ENCODE measurements at regions not wholly inside any gene's neighbourhood (a gene's known extent, or its start where the extent isn't known, plus 50 kb on each side); places are given as distances from the start of the nearest gene placed in this dataset.

GRCh38 chr21:14736162-14736561, 190.0 kb upstream of the SAMSN1 start:
- Histone ChIP-seq H3K9ac (ENCODE audit: low read length) (no peak overlapping the region), H4K20me1 (ENCODE audit: insufficient read depth, low read length) (no peaks in the 10 kb centered on the region), H3K79me2 (ENCODE audit: insufficient read depth, low read length) (no peaks in the 10 kb centered on the region), H3K36me3 (ENCODE audit: insufficient read depth, low read length) (no peaks in the 10 kb centered on the region), H2AFZ (ENCODE audit: low read depth, low read length) (no peak overlapping the region), H3K4me1 (ENCODE audit: insufficient read depth, low read length) (no peaks in the 10 kb centered on the region), H3K4me2 (ENCODE audit: low read length) (no peak overlapping the region), H3K9me3 (ENCODE audit: insufficient read depth, low read depth, low read length) (no peaks in the 10 kb centered on the region), H3K4me3 (ENCODE audit: insufficient read depth, low read depth, low read length) (no peak overlapping the region), H3K27ac (ENCODE audit: low read depth, low read length) (no peak overlapping the region), H3K27me3 (ENCODE audit: insufficient read depth, low read length) (no peaks in the 10 kb centered on the region)
- DNase-seq (ENCODE audit: low read depth) = no peak
- FAIRE-seq = no peak
- H3K4me1 Mint-ChIP-seq (ENCODE audit: low read depth, unreplicated experiment) = no peaks in the 10 kb centered on the region
- H3K27me3 Mint-ChIP-seq (ENCODE audit: low read depth, unreplicated experiment) = no peaks in the 10 kb centered on the region
- H3K36me3 Mint-ChIP-seq (ENCODE audit: low read depth, unreplicated experiment) = no peaks in the 10 kb centered on the region
- TF ChIP-seq EZH2 (IDR thresholded peaks at IDR 0.05; ENCODE audit: insufficient read depth, low read length) = no peak
- TF ChIP-seq, protein P1, sequence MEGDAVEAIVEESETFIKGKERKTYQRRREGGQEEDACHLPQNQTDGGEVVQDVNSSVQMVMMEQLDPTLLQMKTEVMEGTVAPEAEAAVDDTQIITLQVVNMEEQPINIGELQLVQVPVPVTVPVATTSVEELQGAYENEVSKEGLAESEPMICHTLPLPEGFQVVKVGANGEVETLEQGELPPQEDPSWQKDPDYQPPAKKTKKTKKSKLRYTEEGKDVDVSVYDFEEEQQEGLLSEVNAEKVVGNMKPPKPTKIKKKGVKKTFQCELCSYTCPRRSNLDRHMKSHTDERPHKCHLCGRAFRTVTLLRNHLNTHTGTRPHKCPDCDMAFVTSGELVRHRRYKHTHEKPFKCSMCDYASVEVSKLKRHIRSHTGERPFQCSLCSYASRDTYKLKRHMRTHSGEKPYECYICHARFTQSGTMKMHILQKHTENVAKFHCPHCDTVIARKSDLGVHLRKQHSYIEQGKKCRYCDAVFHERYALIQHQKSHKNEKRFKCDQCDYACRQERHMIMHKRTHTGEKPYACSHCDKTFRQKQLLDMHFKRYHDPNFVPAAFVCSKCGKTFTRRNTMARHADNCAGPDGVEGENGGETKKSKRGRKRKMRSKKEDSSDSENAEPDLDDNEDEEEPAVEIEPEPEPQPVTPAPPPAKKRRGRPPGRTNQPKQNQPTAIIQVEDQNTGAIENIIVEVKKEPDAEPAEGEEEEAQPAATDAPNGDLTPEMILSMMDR (IDR thresholded peaks at IDR 0.05; ENCODE audit: insufficient read depth, low read depth, low read length) = no peak
- no peak overlapping the region for H3K4me3 Mint-ChIP-seq (ENCODE audit: unreplicated experiment)
- H3K9me3 Mint-ChIP-seq (ENCODE audit: unreplicated experiment) = no peaks in the 10 kb centered on the region
- H3K27ac Mint-ChIP-seq (ENCODE audit: unreplicated experiment) = no peak overlapping the region

DNA sequence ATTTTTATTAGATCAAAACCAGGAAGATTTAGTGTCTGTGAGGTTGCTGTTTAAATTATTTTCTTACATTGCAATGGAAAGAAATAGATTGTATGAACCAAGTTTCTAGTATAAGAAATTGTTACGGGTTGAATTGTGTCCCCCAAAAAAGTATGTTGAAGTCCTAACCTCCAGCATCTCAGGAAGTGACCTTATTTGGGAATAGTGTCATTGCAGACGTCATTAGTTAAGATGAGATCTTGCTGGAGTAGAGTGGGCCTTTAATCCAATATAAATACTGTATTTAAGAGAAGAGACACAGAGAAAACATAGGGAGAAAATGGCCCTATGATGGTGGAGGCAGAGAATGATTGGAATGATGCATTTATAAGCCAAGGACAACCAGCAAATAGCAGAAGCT, 188.7 kb upstream of the SAMSN1 start:
- Histone ChIP-seq H3K27me3 (ENCODE audit: insufficient read depth, low read length) (no peaks in the 10 kb centered on the region), H3K9me3 (ENCODE audit: insufficient read depth, low read depth, low read length) (no peaks in the 10 kb centered on the region), H3K4me1 (ENCODE audit: insufficient read depth, low read length) (no peaks in the 10 kb centered on the region), H2AFZ (ENCODE audit: low read depth, low read length) (no peak overlapping the region), H3K36me3 (ENCODE audit: insufficient read depth, low read length) (no peaks in the 10 kb centered on the region), H3K4me3 (ENCODE audit: insufficient read depth, low read depth, low read length) (no peak overlapping the region), H3K27ac (ENCODE audit: low read depth, low read length) (no peak overlapping the region), H3K9ac (ENCODE audit: low read length) (no peak overlapping the region), H4K20me1 (ENCODE audit: insufficient read depth, low read length) (no peaks in the 10 kb centered on the region), H3K4me2 (ENCODE audit: low read length) (no peak overlapping the region), H3K79me2 (ENCODE audit: insufficient read depth, low read length) (no peaks in the 10 kb centered on the region)
- H3K4me3 Mint-ChIP-seq (ENCODE audit: unreplicated experiment) = no peak overlapping the region
- TF ChIP-seq, protein P1 (IDR thresholded peaks at IDR 0.05; ENCODE audit: insufficient read depth, low read depth, low read length) = no peak
- no peak for TF ChIP-seq EZH2 (IDR thresholded peaks at IDR 0.05; ENCODE audit: insufficient read depth, low read length)
- no peaks in the 10 kb centered on the region for H3K36me3 Mint-ChIP-seq (ENCODE audit: low read depth, unreplicated experiment)
- no peaks in the 10 kb centered on the region for H3K9me3 Mint-ChIP-seq (ENCODE audit: unreplicated experiment)
- FAIRE-seq (no peak), DNase-seq (ENCODE audit: low read depth) (no peak)
- no peak overlapping the region for H3K27ac Mint-ChIP-seq (ENCODE audit: unreplicated experiment)
- no peaks in the 10 kb centered on the region for H3K27me3 Mint-ChIP-seq (ENCODE audit: low read depth, unreplicated experiment)
- H3K4me1 Mint-ChIP-seq (ENCODE audit: low read depth, unreplicated experiment) = no peaks in the 10 kb centered on the region

GRCh38 chr21:14734191-14734590, 188.1 kb upstream of the SAMSN1 start:
- H3K4me1 ChIP-seq (ENCODE audit: insufficient read depth, low read length) = no peaks in the 10 kb centered on the region
- no peak overlapping the region for H3K4me3 Mint-ChIP-seq (ENCODE audit: unreplicated experiment)

More at GRCh38 chr21:14734191-14734590, 188.1 kb upstream of the SAMSN1 start:
- Mint-ChIP-seq H3K27me3 (ENCODE audit: low read depth, unreplicated experiment) (no peaks in the 10 kb centered on the region), H3K36me3 (ENCODE audit: low read depth, unreplicated experiment) (no peaks in the 10 kb centered on the region), H3K27ac (ENCODE audit: unreplicated experiment) (no peak overlapping the region), H3K4me1 (ENCODE audit: low read depth, unreplicated experiment) (no peaks in the 10 kb centered on the region), H3K9me3 (ENCODE audit: unreplicated experiment) (no peaks in the 10 kb centered on the region)
- Histone ChIP-seq H3K9me3 (ENCODE audit: insufficient read depth, low read depth, low read length) (no peaks in the 10 kb centered on the region), H3K4me3 (ENCODE audit: insufficient read depth, low read depth, low read length) (no peak overlapping the region), H3K27ac (ENCODE audit: low read depth, low read length) (no peak overlapping the region), H3K36me3 (ENCODE audit: insufficient read depth, low read length) (no peaks in the 10 kb centered on the region), H3K4me2 (ENCODE audit: low read length) (no peak overlapping the region), H3K27me3 (ENCODE audit: insufficient read depth, low read length) (no peaks in the 10 kb centered on the region), H4K20me1 (ENCODE audit: insufficient read depth, low read length) (no peaks in the 10 kb centered on the region), H2AFZ (ENCODE audit: low read depth, low read length) (no peak overlapping the region), H3K79me2 (ENCODE audit: insufficient read depth, low read length) (no peaks in the 10 kb centered on the region), H3K9ac (ENCODE audit: low read length) (no peak overlapping the region)
- TF ChIP-seq, protein P1 (IDR thresholded peaks at IDR 0.05; ENCODE audit: insufficient read depth, low read depth, low read length) = no peak
- no peak for TF ChIP-seq EZH2 (IDR thresholded peaks at IDR 0.05; ENCODE audit: insufficient read depth, low read length)
- FAIRE-seq (no peak), DNase-seq (ENCODE audit: low read depth) (no peak)

Data from astrocyte (in vitro differentiated cells and primary cell).